OCI-LY7 (cell line): ENCODE measurements at regions not wholly inside any gene's neighbourhood (a gene's known extent, or its start where the extent isn't known, plus 50 kb on each side); places are given as distances from the start of the nearest gene placed in this dataset.

Experiments
- BruUV-seq: library from RNA; stranded (reverse); fragments of 400-500 nt; replicated peaks from 2 replicates; lab custom pipeline; 2021; lab: Mats Ljungman, UMichigan
- CTCF ChIA-PET: fragments of 300-600 bp; sonication (Branson Sonifier 250); formaldehyde crosslinking; loops from one replicate; lab custom pipeline; 2022; ENCODE audit warnings: antibody characterized with exemption; ENCODE audit not compliant: unreplicated experiment; lab: Charles Lee
- POLR2A ChIA-PET: fragments of 300-600 bp; sonication (Branson Sonifier 250); formaldehyde crosslinking; loops from one replicate; lab custom pipeline; 2022; ENCODE audit warnings: antibody characterized with exemption; lab: Charles Lee
- DNase-seq: peaks from one replicate; pipeline ENCODE4 v3.0.0-alpha.2; 2015; ENCODE audit warnings: low spot score
- H2AFZ ChIP-seq: fragments of 200-600 bp; sonication (generic), shearing (Covaris generic); 2 replicates; pipeline ENCODE4 v1.6.1; 2014; ENCODE audit warnings: mild to moderate bottlenecking, antibody characterized with exemption, low read length, moderate library complexity
- H3K27ac ChIP-seq: fragments of 200-600 bp; sonication (generic); 2 replicates; pipeline ENCODE4 v1.5.1; 2014; ENCODE audit warnings: mixed run types, low read depth, mild to moderate bottlenecking, moderate library complexity, low read length, inconsistent platforms; ENCODE audit not compliant: poor library complexity, severe bottlenecking
- H3K36me3 ChIP-seq: fragments of 200-600 bp; sonication (generic); 2 replicates; pipeline ENCODE4 v1.6.1; 2014; ENCODE audit warnings: mild to moderate bottlenecking, antibody characterized with exemption, low read length, moderate library complexity, mixed read lengths; ENCODE audit not compliant: insufficient read depth
- H3K4me1 ChIP-seq: fragments of 200-600 bp; sonication (generic); 2 replicates; pipeline ENCODE4 v1.5.1; 2014; ENCODE audit warnings: mild to moderate bottlenecking, low read length; ENCODE audit not compliant: insufficient read depth, poor library complexity, severe bottlenecking
- H3K4me2 ChIP-seq: fragments of 200-600 bp; sonication (generic); 2 replicates; pipeline ENCODE4 v1.6.1; 2014; ENCODE audit warnings: mild to moderate bottlenecking, low read length
- H3K4me3 ChIP-seq: fragments of 200-600 bp; sonication (generic); 2 replicates; pipeline ENCODE4 v1.5.1; 2014; ENCODE audit warnings: mild to moderate bottlenecking, low read depth, low read length; ENCODE audit not compliant: poor library complexity, severe bottlenecking
- H3K79me2 ChIP-seq: fragments of 200-600 bp; sonication (generic); 2 replicates; pipeline ENCODE4 v1.6.1; 2016; ENCODE audit warnings: low read depth, mild to moderate bottlenecking, low read length, moderate library complexity, mixed read lengths; ENCODE audit not compliant: insufficient read depth
- H3K9me2 ChIP-seq: fragments of 200-600 bp; sonication (generic); 2 replicates; pipeline ENCODE4 v1.6.1; 2016; ENCODE audit warnings: mild to moderate bottlenecking, low read length, mixed read lengths; ENCODE audit not compliant: insufficient read depth
- H3K9me3 ChIP-seq: fragments of 200-600 bp; sonication (generic); 2 replicates; pipeline ENCODE4 v1.6.1; 2014; ENCODE audit warnings: mild to moderate bottlenecking, mixed run types, low read length, mixed read lengths
- H4K20me1 ChIP-seq: fragments of 200-600 bp; sonication (generic); 2 replicates; pipeline ENCODE4 v1.6.1; 2014; ENCODE audit warnings: mild to moderate bottlenecking, antibody characterized with exemption, low read length, moderate library complexity, mixed read lengths; ENCODE audit not compliant: insufficient read depth
- CTCF ChIP-seq: fragments of 200-600 bp; sonication (generic); conservative IDR thresholded peaks from 2 replicates; pipeline ENCODE4 v1.5.1; 2014; ENCODE audit warnings: mild to moderate bottlenecking, antibody characterized with exemption, low read length, moderate library complexity, mixed read lengths
- EZH2phosphoT487 ChIP-seq: fragments of 200-600 bp; sonication (generic); IDR thresholded peaks from 2 replicates; pipeline ENCODE4 v1.6.1; 2018; ENCODE audit warnings: low read depth, borderline replicate concordance, mild to moderate bottlenecking, mixed run types, antibody characterized with exemption, low read length, moderate library complexity, mixed read lengths
- intact Hi-C: fragments of 100-400 bp; cut with micrococcal nuclease; formaldehyde crosslinking; loops from one replicate; pipeline ENCODE4 v1.10.0; 2022; ENCODE audit not compliant: unreplicated experiment

- no peaks in the 10 kb centered on the region for H3K9me2 ChIP-seq
- no peak overlapping the region for H2AFZ ChIP-seq
- CTCF ChIA-PET = no interaction called here
- BruUV-seq = no TSS peak
- H3K79me2 ChIP-seq = no peaks in the 10 kb centered on the region
- no peak overlapping the region for H3K4me3 ChIP-seq
- intact Hi-C loops = no loop called here
- no peaks in the 10 kb centered on the region for H4K20me1 ChIP-seq
- no peak for DNase-seq
- POLR2A ChIA-PET = interaction anchor here (0.9 kb wide), 1 partner anchor 11 kb away, joined by 3 read pairs; no protein-coding TSS in a partner anchor
- H3K27ac ChIP-seq = no peak overlapping the region
- no peak overlapping the region for H3K4me2 ChIP-seq
- H3K4me1 ChIP-seq = no peaks in the 10 kb centered on the region
- H3K36me3 ChIP-seq = no peaks in the 10 kb centered on the region
- H3K9me3 ChIP-seq = no peaks in the 10 kb centered on the region
- no peak for TF ChIP-seq EZH2phosphoT487
- no peak for TF ChIP-seq CTCF
Observed at GRCh38 chr3:147675761-147676160, 266.6 kb downstream of the ZIC1 start.

- no peak overlapping the region for H3K4me2 ChIP-seq
- ChIA-PET POLR2A (interaction anchor here (1.1 kb wide), 1 partner anchor 14 kb away, joined by 3 read pairs; no protein-coding TSS in a partner anchor), CTCF (no interaction called here)
- H3K36me3 ChIP-seq = no peaks in the 10 kb centered on the region
- no peak overlapping the region for H3K4me3 ChIP-seq
- no peak overlapping the region for H2AFZ ChIP-seq
- intact Hi-C loops = no loop called here
- no peaks in the 10 kb centered on the region for H3K4me1 ChIP-seq
- BruUV-seq = no TSS peak
- TF ChIP-seq EZH2phosphoT487 (no peak), CTCF (no peak)
- H4K20me1 ChIP-seq = no peaks in the 10 kb centered on the region
- H3K9me3 ChIP-seq = no peaks in the 10 kb centered on the region
- H3K9me2 ChIP-seq = no peaks in the 10 kb centered on the region
- DNase-seq = no peak
- H3K27ac ChIP-seq = no peak overlapping the region
- no peaks in the 10 kb centered on the region for H3K79me2 ChIP-seq
Observed at GRCh38 chr3:147680837-147681483, 271.8 kb downstream of the ZIC1 start.

GRCh38 chr3:147688868-147689267, 279.7 kb downstream of the ZIC1 start:
- Histone ChIP-seq H3K36me3 (no peaks in the 10 kb centered on the region), H3K79me2 (no peaks in the 10 kb centered on the region), H3K4me1 (no peaks in the 10 kb centered on the region), H3K4me3 (no peak overlapping the region), H4K20me1 (no peaks in the 10 kb centered on the region), H3K27ac (no peak overlapping the region), H3K4me2 (no peak overlapping the region), H3K9me3 (no peaks in the 10 kb centered on the region), H3K9me2 (no peaks in the 10 kb centered on the region), H2AFZ (no peak overlapping the region)
- TF ChIP-seq CTCF = no peak
- no peak for TF ChIP-seq EZH2phosphoT487
- POLR2A ChIA-PET = interaction anchor here (0.6 kb wide), 1 partner anchor 1825 kb away, joined by 3 read pairs; no protein-coding TSS in a partner anchor
- BruUV-seq = no TSS peak
- DNase-seq = no peak
- CTCF ChIA-PET = no interaction called here
- intact Hi-C loops = no loop called here
